ENCODE measurements at regions not wholly inside any gene's neighbourhood (a gene's known extent, or its start where the extent isn't known, plus 50 kb on each side); places are given as distances from the start of the nearest gene placed in this dataset.

- Histone ChIP-seq H3K36me3 (no peaks in the 10 kb centered on the region), H3K9me3 (no peaks in the 10 kb centered on the region), H3K27ac (no peak overlapping the region), H3K4me1 (peaks cover 0 to 4% (median 0%) of the 10 kb centered on the region in 4 donors), H3K27me3 (no peaks in the 10 kb centered on the region), H3K4me3 (no peak overlapping the region)
- no peak for TF ChIP-seq EP300 (IDR thresholded peaks at IDR 0.05; ENCODE audit: low read depth)
- no peak for TF ChIP-seq CTCF (IDR thresholded peaks at IDR 0.05)
- TF ChIP-seq POLR2AphosphoS5 (IDR thresholded peaks at IDR 0.05) = no peak
- TF ChIP-seq POLR2A (IDR thresholded peaks at IDR 0.05) = no peak
- in situ Hi-C loops (cut with MboI; ENCODE audit: low pct_ligation_motif_present in 1 of 4, low pct_unique_long_range_greater_than_20kb in 1 of 4, low sequenced_read_pairs in 3 of 4) = no loop called here
- intact Hi-C loops (cut with DNase I; ENCODE audit: low total_unique reads) = no loop called here
- 76 to 80% methylated on average over 4 to 7 of the region's 7 CpGs for WGBS, 2 donors (ENCODE audit: low coverage in 1 of 2)
- DNase-seq = no peak
Measured at GRCh38 chr12:91988086-91988923, 157.3 kb downstream of the BTG1 start.

GRCh38 chr12:91986084-91986483 is 159.6 kb downstream of the BTG1 start:
- H3K9me3 ChIP-seq = no peaks in the 10 kb centered on the region
- TF ChIP-seq CTCF (IDR thresholded peaks at IDR 0.05) (no peak), EP300 (IDR thresholded peaks at IDR 0.05; ENCODE audit: low read depth) (no peak), POLR2A (IDR thresholded peaks at IDR 0.05) (no peak), POLR2AphosphoS5 (IDR thresholded peaks at IDR 0.05) (no peak)
- no peak overlapping the region for H3K27ac ChIP-seq
- H3K4me3 ChIP-seq = no peak overlapping the region
- no peaks in the 10 kb centered on the region for H3K36me3 ChIP-seq
- H3K27me3 ChIP-seq = no peaks in the 10 kb centered on the region
- WGBS, 2 donors (ENCODE audit: low coverage in 1 of 2) = 75 to 93% methylated on average over 2 of the region's 2 CpGs
- in situ Hi-C loops (cut with MboI; ENCODE audit: low pct_ligation_motif_present in 1 of 4, low pct_unique_long_range_greater_than_20kb in 1 of 4, low sequenced_read_pairs in 3 of 4) = no loop called here
- H3K4me1 ChIP-seq = peaks cover 0 to 4% (median 0%) of the 10 kb centered on the region in 4 donors
- intact Hi-C loops (cut with DNase I; ENCODE audit: low total_unique reads) = no loop called here
- no peak for DNase-seq

GRCh38 chr12:91985002-91985787 is 160.5 kb downstream of the BTG1 start:
- DNase-seq = no peak
- intact Hi-C loops (cut with DNase I; ENCODE audit: low total_unique reads) = no loop called here
- Histone ChIP-seq H3K4me3 (no peak overlapping the region), H3K27ac (no peak overlapping the region), H3K27me3 (no peaks in the 10 kb centered on the region), H3K36me3 (no peaks in the 10 kb centered on the region), H3K9me3 (no peaks in the 10 kb centered on the region), H3K4me1 (peaks cover 0 to 4% (median 0%) of the 10 kb centered on the region in 4 donors)
- no peak for TF ChIP-seq POLR2AphosphoS5 (IDR thresholded peaks at IDR 0.05)
- TF ChIP-seq EP300 (IDR thresholded peaks at IDR 0.05; ENCODE audit: low read depth) = no peak
- no peak for TF ChIP-seq CTCF (IDR thresholded peaks at IDR 0.05)
- TF ChIP-seq POLR2A (IDR thresholded peaks at IDR 0.05) = no peak
- in situ Hi-C loops (cut with MboI; ENCODE audit: low pct_ligation_motif_present in 1 of 4, low pct_unique_long_range_greater_than_20kb in 1 of 4, low sequenced_read_pairs in 3 of 4) = no loop called here
- 50 to 66% methylated on average over 6 to 8 of the region's 8 CpGs for WGBS, 2 donors (ENCODE audit: low coverage in 1 of 2)

GRCh38 chr12:91984556-91984955 is 161.1 kb downstream of the BTG1 start:
- no peaks in the 10 kb centered on the region for H3K27me3 ChIP-seq
- no peak for DNase-seq
- 62 to 66% methylated on average over 5 of the region's 5 CpGs for WGBS, 2 donors (ENCODE audit: low coverage in 1 of 2)

More at GRCh38 chr12:91984556-91984955, 161.1 kb downstream of the BTG1 start:
- Histone ChIP-seq H3K4me3 (no peak overlapping the region), H3K9me3 (no peaks in the 10 kb centered on the region), H3K36me3 (no peaks in the 10 kb centered on the region), H3K4me1 (peaks cover 0 to 4% (median 0%) of the 10 kb centered on the region in 4 donors), H3K27ac (no peak overlapping the region)
- in situ Hi-C loops (cut with MboI; ENCODE audit: low pct_ligation_motif_present in 1 of 4, low pct_unique_long_range_greater_than_20kb in 1 of 4, low sequenced_read_pairs in 3 of 4) (no loop called here), intact Hi-C loops (cut with DNase I; ENCODE audit: low total_unique reads) (no loop called here)
- no peak for TF ChIP-seq POLR2A (IDR thresholded peaks at IDR 0.05)
- no peak for TF ChIP-seq EP300 (IDR thresholded peaks at IDR 0.05; ENCODE audit: low read depth)
- no peak for TF ChIP-seq POLR2AphosphoS5 (IDR thresholded peaks at IDR 0.05)
- no peak for TF ChIP-seq CTCF (IDR thresholded peaks at IDR 0.05)
